K562 (cell line): ENCODE measurements at regions not wholly inside any gene's neighbourhood (a gene's known extent, or its start where the extent isn't known, plus 50 kb on each side); places are given as distances from the start of the nearest gene placed in this dataset.

Source experiments
- CBX8 ChIP-seq: fragments of 200-600 bp; sonication (generic); IDR thresholded peaks from 2 replicates; pipeline ENCODE4 v1.6.1; 2012; ENCODE audit warnings: borderline replicate concordance, mixed run types, low read depth, mild to moderate bottlenecking, moderate library complexity, mixed read lengths, low read length, control low read depth, inconsistent platforms; ENCODE audit not compliant: poor library complexity, severe bottlenecking; ENCODE audit errors: extremely low read depth
- CREB1 ChIP-seq, 2 experiments: sonication (generic) in 1 of 2; formaldehyde crosslinking in 1 of 2; IDR thresholded peaks; 2 replicates each; pipeline versions ENCODE4 v1.6.1 to v1.8.0; 2012 to 2022; ENCODE audit warnings: inconsistent platforms in 1 of 2, mild to moderate bottlenecking in 1 of 2, missing genetic modification reagents in 1 of 2, moderate library complexity in 1 of 2
- EZH2 ChIP-seq: IDR thresholded peaks from 2 replicates; pipeline ENCODE4 v1.6.1; 2012; ENCODE audit warnings: low read depth, mild to moderate bottlenecking, inconsistent platforms, low read length, borderline replicate concordance
- MAX ChIP-seq: sonication (generic); formaldehyde crosslinking; IDR thresholded peaks from 2 replicates; pipeline ENCODE4 v1.9.0; 2022; ENCODE audit warnings: mild to moderate bottlenecking, missing genetic modification reagents
- MCM2 ChIP-seq: fragments of 450-650 bp; IDR thresholded peaks from 2 replicates; pipeline ENCODE4 v1.6.1; 2017; ENCODE audit warnings: low read depth, mild to moderate bottlenecking
- POLR2A ChIP-seq: fragments of 450-650 bp; conservative IDR thresholded peaks from 2 replicates; pipeline ENCODE4 v1.6.1; 2016
- POLR2AphosphoS5 ChIP-seq: IDR thresholded peaks from 2 replicates; pipeline ENCODE4 v1.6.1; 2011; ENCODE audit warnings: mild to moderate bottlenecking, low read depth, low read length, moderate library complexity; ENCODE audit not compliant: control insufficient read depth, insufficient read depth
- TF ChIP-seq, protein P1 (sequence below), 3 experiments: IDR thresholded peaks in 2 of 3; conservative IDR thresholded peaks in 1 of 3; 2 replicates each; pipeline ENCODE4 v1.5.1; 2011 to 2012; ENCODE audit warnings: low read length in 3 of 3, mild to moderate bottlenecking in 3 of 3, control low read depth in 2 of 3, improper control_type of control experiment in 1 of 3, inconsistent platforms in 1 of 3, low read depth in 1 of 3, mixed read lengths in 1 of 3, moderate library complexity in 1 of 3; ENCODE audit not compliant: insufficient read depth in 2 of 3

DNA sequence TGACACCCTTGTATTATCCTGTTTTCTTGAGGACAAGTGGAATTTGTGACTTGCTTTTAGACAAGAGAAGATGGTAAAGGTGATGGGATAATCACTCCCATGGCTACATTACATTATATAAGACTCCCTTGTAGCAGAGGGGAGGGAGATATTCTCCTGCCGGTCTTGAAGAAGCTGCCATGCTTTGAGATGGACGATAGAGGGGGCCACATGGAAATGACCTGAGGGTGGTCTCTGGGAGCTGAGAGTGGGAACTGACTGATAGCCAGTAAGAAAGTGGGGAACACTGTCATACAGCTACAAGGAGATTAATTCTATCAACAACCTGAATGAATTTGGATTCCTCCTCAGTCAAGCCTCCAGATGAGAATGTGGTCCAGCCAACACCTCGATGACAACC is 540.1 kb downstream of the NTRK3 start:
- TF ChIP-seq CBX8 (no peak), POLR2AphosphoS5 (no peak), CREB1 (IDR thresholded peaks at IDR 0.05) (no peak), CREB1 (CRISPR knock-in tag; IDR thresholded peaks at IDR 0.05) (no peak), MCM2 (no peak), MAX (no peak), POLR2A (no peak), EZH2 (no peak)
- TF ChIP-seq, protein P1, sequence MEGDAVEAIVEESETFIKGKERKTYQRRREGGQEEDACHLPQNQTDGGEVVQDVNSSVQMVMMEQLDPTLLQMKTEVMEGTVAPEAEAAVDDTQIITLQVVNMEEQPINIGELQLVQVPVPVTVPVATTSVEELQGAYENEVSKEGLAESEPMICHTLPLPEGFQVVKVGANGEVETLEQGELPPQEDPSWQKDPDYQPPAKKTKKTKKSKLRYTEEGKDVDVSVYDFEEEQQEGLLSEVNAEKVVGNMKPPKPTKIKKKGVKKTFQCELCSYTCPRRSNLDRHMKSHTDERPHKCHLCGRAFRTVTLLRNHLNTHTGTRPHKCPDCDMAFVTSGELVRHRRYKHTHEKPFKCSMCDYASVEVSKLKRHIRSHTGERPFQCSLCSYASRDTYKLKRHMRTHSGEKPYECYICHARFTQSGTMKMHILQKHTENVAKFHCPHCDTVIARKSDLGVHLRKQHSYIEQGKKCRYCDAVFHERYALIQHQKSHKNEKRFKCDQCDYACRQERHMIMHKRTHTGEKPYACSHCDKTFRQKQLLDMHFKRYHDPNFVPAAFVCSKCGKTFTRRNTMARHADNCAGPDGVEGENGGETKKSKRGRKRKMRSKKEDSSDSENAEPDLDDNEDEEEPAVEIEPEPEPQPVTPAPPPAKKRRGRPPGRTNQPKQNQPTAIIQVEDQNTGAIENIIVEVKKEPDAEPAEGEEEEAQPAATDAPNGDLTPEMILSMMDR (IDR thresholded peaks at IDR 0.05 in 2 of 3, conservative IDR thresholded peaks at IDR 0.05 in 1 of 3; ENCODE audit: insufficient read depth in 2 of 3, low read depth in 1 of 3, low read length in 3 of 3): peak; percentile 7 to 35 (median 24); a peak in 2 of 6 replicates
